Suppressor macrophage treated with lipopolysaccharide for 4 hours (primary cell): ENCODE measurements at regions not wholly inside any gene's neighbourhood (a gene's known extent, or its start where the extent isn't known, plus 50 kb on each side); places are given as distances from the start of the nearest gene placed in this dataset.
"Not testable (repeated sequence)": the region's sequence is repeated elsewhere in the genome, so short reads cannot be mapped to it uniquely, and the experiment has no call there.

ENCODE experiments used
- DNase-seq: peaks from one replicate; pipeline ENCODE4 v3.0.0-alpha.2; 2020

DNA sequence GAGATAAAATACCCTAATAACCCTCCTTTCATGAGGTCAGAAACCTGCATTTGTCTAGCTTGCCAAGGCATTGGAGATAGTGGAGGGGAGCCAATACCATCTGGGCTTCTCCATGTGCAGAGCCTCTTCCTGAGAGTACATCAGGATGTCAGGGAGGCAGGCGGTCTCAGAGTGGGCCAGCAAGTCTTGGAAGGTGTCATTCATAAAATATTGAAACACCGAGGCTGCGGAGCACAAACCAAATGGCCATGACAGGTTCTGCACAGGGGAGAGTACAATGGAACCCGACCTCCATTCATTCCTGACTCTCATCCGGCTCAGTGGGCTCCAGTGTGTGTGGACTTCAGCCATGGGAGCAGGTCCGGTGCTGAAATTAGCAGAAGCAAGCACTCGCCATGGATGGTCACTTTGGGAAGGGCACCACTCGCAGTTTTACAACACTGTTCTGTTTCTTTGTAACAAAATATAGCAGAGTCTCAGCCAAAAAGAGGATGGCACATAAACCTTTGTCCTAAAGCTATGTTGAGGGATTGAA, 446.6 kb downstream of the SIPA1L2 start:
- DNase-seq = no peak

DNA sequence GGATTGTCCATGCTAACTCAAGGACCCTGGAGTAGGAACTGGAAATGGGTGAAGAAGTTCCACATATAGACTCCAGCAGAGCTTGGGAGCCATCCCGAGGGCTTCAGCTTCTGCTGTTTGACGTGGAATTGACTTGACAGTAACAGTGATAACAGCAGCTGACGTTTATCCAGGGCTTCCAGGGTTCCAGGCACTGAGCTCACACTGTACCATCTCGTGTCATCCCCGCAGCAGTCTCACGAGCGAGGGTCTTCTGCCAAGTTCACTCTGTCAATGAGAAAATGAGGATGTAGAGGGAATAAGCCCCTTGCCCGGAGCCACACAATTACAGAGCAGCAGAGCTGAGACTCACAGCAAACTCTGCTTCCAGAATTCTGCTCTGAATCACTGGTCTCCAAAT, 447.7 kb downstream of the SIPA1L2 start:
- DNase-seq = no peak

DNA sequence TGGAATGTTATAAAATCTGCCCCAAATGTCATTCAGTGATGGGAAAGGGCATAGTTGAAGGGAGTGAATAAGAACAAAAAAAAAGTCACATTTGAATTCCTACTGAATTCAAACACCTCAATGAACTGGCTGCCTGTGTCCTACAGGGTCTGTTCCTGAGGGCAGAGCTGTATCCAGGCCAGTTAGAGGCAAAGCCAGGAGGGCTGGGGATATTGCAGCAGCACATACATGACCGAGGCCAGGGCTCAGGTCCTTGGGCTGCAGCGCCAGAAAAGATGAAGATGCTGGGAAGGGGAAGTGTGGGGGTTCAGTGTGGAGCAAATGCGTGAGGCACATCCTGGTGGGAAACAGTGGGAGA, 449.2 kb downstream of the SIPA1L2 start:
- DNase-seq = no peak

DNA sequence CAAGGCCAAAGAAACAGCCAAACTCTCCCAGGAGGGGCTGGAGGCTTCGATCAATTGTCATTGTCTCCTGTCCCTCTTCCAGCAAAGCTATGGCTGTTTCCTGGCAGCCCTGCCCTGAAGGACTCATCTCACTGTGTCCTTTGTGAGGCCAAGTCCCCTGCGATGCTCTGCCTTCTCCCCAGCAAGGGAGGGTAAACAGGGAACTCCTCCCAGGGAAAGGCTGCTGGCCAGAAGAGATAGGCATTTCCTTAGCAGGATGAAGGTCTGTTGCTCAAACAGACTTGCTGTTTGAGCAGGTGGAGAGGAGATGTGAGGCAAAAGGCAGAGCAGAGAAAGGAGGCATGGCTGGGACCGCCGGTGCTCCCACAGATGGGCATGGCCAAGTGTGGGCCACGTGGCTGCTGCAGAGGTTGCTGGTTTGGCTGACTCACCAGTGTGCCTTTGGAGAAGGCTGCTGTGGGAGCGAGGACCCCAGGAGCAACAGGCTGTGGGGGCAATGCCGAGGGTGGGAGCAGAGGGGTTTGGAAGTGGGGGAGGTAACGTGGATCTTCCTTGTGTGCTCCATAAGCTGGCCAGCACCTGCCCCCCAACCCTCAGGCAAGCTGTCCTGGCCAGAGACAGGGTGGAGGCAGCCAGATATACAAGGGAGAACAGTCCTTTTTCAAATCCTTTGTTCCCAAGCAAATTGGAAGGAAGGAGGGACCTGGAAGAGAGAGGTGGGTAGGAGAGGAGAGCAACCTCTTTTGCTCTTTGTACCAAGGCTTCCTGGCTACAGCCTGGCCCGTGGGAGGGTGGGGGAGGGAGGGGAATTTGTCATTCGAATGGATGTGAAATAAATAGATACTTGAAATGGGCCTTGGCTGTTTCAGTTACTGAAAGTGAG, 449.8 kb downstream of the SIPA1L2 start:
- no peak for DNase-seq

DNA sequence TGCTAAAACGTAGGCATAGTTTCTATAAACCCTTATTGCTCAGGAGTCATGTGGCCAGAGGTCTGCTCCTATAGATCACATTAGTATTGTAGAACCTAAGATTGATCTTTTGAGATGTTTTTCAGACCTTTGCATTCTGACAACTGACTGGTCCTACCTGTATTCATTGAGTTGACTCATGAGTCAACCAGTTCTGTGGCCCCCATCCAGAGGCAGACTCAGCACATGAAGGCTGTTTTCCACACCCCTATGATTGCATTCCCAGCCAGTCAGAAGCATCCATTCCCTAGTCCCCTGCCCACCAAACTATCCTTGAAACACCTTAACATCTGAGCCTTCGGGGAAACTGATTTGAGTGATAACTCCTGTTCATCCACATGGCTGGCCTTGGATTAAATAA, 451.7 kb downstream of the SIPA1L2 start:
- DNase-seq = no peak

DNA sequence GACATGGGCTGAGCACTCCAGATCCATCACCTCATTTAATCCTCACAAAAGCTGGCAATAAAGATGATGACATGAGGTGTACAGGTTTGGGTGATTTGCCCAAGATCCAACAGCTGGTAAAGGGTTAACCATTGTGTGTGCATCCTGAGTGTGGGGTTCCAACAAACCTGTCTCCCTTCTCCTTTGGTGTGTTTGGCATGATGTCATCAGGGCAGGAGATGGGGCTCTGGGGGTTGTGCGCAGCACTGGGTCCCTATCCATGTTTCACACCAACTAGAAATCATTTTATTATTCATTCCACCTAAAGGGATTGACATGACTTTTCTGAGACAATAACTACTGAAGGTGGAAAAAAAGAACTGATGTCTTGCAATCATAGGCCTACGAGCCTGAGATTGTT, 452.5 kb downstream of the SIPA1L2 start:
- no peak for DNase-seq

DNA sequence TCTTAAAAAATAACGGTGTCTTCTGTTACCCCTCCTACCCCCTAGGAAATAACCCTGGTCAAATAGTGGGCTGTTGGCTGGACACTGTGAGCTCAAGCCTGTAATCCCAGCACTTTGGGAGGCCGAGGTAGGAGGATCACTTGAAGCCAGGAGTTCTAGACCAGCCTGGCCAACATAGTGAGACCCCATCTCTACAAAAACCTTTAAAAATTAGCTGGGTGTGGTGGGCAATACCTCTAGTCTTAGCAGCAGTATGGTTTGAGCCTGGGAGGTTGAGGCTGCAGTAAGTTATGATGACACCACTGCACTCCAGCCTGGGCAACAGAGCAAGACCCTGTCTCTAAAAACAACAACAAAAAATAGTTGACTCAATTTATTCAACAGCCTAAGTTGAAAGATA, 453.7 kb downstream of the SIPA1L2 start:
- DNase-seq = no peak

DNA sequence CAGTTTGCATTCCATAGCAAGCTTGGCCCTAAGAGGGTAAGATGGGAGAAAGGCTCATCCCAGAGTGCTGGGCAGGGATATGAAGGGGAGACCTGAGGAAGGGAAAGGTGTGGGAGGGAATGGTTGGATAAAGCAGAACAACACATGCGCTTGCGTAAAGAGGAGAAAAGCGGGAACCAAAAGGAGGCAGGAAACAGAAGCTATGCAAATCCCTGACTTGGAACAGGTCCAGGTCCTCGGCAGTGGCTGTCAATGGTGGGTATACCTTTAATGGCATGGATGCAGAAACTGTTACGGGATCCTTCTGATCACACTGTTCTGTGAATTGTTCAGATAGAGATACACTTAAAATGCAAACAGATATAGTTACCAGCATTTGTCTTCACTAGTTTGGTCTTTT, 455.6 kb downstream of the SIPA1L2 start:
- no peak for DNase-seq

DNA sequence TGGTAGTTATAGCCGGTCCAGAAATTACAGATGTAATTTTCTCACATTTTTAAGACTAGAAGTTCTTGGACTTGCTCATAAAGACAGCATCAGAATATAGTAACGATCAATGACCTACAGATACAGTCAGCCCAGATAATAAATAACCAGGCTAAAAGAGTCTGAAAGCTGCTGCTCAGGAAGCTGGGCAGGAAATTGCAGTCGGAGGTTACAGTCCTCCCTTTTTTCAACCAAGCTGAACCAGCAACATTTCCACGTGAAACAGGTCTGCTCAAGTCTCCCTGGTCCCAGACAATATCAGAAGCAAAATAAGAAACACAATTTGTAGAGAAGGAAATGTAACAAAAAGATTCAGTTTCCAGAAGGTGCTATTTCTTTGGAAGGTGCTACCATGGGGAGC, 457.4 kb downstream of the SIPA1L2 start:
- no peak for DNase-seq

DNA sequence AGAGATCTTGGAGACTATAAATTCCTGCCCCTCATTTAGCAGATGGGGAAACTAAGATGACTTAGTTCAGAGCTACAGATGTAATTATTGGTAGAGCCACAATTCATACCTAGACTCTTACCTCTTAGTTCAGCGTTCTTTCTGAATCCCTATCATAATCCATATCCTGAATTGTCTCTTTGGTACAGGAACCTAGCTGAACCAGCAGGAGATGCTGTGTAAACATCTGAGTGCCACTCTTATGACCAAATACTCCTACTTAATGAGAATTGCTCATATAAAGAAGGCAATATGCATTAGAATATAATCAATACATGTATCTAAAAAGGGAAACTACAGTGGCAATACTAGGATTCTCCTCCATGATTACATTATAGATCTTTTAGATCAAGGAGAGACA, 459.0 kb downstream of the SIPA1L2 start:
- DNase-seq = no peak

DNA sequence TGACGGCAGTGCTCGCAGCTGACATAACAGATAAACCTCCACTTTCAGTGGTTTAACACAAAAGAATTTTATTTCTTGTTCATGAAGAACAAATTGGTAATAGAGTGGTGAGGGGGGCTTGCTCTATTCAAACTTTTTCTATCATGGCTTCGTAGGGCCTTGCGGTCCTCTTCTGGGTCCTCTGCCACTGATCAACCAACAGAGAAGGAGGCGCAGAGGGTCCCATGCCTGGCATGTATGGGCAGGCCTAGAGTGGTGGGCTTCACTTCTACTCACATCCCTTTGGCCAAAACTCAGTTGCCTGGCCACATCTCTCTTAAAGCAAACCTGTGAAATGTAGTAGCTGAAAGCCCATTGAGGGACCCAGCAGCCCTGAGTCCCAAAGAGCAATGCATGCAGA, 460.5 kb downstream of the SIPA1L2 start:
- DNase-seq = no peak

- no peak for DNase-seq
Measured at GRCh38 chr1:232168508-232168907, 461.4 kb downstream of the SIPA1L2 start.

GRCh38 chr1:232166942-232167341, 463.0 kb downstream of the SIPA1L2 start:
- DNase-seq = no peak

GRCh38 chr1:232164078-232164963, 465.6 kb downstream of the SIPA1L2 start:
- DNase-seq = no peak

DNA sequence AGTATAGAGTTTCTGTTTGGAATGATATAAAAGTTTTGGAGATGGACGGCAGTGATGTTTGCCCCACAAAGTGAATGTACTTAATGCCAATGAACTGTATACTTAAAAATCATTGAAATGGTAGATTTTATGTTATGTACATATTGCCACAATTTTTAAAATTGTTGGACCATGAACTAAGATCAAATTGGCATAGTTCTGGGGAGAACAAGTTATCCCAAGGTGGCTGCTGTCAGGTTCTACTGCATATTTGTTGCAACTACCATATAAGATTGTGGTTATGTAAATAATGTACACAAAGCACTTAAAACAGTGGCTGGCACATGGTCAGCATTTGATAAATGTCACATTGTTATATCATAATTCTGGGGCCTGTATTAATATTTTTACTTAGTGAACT, 466.4 kb downstream of the SIPA1L2 start:
- no peak for DNase-seq

DNA sequence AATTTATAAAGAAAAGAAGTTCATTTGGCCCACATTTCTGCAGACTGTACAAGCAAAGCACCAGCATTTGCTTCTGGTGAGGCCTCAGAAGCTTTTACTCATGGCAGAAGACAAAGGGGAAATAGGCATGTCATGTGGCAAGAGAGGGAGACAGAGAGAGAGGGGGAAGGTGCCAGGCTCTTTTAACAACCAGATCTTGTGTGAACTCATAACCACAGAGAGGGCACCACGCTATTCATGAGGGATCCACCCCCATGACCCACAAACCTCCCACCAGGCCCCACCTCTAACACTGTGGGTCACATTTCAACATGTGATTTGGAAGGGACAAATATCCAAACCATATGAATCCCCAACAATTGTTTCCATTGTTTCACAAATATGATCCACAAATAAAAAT, 467.9 kb downstream of the SIPA1L2 start:
- no peak for DNase-seq

DNA sequence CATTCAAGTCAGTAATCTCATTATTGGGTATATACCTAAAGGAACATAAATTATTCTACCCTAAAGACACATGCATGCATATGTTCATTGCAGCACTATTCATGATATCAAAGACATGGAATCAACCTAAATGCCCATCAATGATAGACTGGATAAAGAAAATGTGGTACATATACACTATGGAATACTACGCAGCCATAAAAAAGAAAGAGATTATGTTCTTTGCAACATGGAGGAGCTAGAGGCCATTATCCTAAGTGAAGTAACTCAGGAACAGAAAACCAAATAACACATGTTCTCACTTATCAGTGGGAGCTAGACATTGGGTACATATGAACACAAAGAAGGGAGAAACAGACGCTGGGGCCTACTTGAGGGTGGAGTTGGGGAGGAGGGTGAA, 471.4 kb downstream of the SIPA1L2 start:
- not testable (repeated sequence) for DNase-seq

DNA sequence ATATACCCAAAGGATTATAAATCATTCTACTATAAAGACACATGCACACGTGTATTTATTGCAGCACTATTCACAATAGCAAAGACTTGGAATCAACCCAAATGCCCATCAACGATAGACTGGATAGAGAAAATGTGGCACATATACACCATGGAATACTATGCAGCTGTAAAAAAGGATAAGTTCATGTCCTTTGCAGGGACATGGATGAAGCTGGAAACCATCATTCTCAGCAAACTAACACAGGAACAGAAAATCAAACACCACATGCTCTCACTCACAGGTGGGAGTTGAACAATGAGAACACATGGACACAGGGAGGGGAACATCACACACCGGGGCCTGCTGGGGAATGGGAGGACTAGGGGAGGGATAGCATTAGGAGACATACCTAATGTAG, 473.9 kb downstream of the SIPA1L2 start:
- DNase-seq = not testable (repeated sequence)

- DNase-seq = no peak
Measured at GRCh38 chr1:232153652-232154051, 476.3 kb downstream of the SIPA1L2 start.

DNA sequence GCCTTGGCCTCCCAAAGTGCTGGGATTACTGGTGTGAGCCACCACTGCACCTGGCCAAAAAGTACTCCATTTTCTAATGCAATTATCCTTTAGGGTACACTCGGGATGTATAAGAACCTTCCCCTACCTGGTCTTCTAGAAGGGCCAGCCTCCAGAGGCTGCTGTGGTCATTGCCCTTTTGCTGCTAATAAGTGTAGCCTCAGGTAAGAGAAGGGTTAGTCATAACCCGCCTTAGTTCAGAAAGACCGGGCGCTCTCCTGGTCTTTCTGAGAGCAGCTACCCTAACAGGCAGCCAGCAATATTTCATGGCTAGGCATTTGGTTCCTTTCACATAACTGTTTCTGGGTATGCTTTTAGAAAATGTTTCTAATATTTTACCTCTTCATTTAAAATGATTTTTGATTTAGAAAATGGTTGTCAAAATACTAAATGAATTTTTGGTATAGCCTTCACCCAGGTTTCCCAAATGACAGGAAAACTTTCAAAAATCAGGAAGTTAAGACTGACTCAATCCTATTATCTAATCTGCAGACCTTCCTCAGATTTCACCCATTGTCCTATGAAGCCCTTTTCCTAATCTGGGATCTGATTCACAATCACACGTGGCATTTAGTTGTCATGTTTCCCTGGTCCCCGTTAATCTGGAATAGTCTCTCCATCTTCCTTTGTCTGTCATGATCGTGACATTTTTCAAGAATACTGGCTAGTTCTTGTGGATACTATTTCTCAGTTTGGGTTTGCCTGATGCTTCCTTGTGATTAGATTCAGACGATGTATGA, 479.0 kb downstream of the SIPA1L2 start:
- DNase-seq = no peak

DNA sequence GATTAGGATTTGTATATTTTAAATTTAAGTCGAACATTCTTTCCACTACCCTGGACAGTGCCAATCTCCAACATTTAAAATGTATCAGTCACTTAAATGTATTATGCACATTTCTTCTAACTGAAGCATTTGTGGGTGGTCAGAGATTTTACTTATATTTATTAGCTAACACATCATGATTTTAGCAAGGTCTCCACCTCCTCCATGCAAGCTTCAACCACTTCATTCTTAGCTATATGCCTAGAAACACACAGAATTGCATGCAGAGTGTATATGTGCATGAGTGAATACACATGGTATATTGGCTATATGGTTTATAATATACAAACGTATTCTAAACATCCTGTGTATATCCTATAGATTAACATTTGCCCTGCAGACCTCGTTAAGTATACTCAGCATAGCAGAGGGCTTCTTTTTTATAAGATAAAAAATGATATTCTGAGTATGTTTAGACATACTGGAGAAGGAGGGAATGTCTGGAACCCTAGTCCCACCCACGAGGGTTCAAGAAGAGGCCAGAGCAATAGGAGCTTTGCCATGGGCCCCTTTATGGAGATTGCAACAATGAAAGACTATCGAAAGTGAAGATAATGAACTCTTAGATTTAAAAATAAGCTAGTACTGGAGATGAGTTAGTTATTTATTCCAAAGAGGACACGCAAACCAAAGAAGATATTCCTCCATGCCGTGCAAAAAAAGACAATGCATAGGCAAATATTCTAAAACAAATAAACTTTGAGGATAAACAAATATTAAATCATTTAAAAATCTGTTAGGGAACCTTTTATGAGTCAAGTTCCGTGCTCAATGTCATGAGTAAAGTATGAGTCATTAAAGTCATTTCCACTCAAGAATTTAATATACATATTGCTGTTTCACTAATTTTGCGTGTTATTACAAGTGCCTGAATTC, 480.4 kb downstream of the SIPA1L2 start:
- DNase-seq = no peak

DNA sequence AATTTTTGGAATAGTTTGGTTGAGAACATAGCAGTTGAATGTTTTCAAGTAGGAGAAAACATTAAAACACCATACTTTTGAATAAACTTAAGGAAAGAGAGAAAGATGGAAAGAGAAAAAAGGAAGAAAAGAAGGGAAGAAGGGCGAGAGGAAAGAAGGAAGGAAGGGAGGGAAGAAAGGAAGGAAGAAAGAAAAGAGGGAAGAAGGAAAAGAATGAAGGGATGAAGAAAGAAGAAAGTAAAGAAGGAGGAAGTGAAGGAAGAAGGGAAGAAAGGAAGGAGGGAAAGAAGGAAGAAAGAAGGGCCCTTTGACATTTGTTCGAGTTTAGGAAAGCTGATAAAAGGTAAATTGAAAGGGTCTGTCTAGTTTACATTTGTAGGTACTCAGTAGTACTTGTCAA, 482.7 kb downstream of the SIPA1L2 start:
- no peak for DNase-seq
